ENCODE measurements at regions not wholly inside any gene's neighbourhood (a gene's known extent, or its start where the extent isn't known, plus 50 kb on each side); places are given as distances from the start of the nearest gene placed in this dataset.

GRCh38 chr3:24853685-24854490, 359.2 kb upstream of the THRB start:
- no peak for DNase-seq
- intact Hi-C loops (cut with DNase I) = no loop called here

- intact Hi-C loops (cut with DNase I) = no loop called here
- DNase-seq = no peak
Measured at GRCh38 chr3:24854748-24855147, 360.1 kb upstream of the THRB start.

- DNase-seq = no peak
- intact Hi-C loops (cut with DNase I) = no loop called here
Measured at GRCh38 chr3:24857945-24858344, 363.3 kb upstream of the THRB start.

- DNase-seq = no peak
- intact Hi-C loops (cut with DNase I) = no loop called here
Measured at GRCh38 chr3:24863215-24863614, 368.6 kb upstream of the THRB start.

GRCh38 chr3:24867783-24868182, 373.1 kb upstream of the THRB start:
- intact Hi-C loops (cut with DNase I) = no loop called here
- DNase-seq = no peak

- no peak for DNase-seq
- intact Hi-C loops (cut with DNase I) = no loop called here
Measured at GRCh38 chr3:24881239-24881638, 386.6 kb upstream of the THRB start.

- intact Hi-C loops (cut with DNase I) = no loop called here
Measured at GRCh38 chr3:24886501-24886900, 391.9 kb upstream of the THRB start.

GRCh38 chr3:24890012-24890411, 395.4 kb upstream of the THRB start:
- intact Hi-C loops (cut with DNase I) = no loop called here

More at GRCh38 chr3:24886501-24886900, 391.9 kb upstream of the THRB start:
- no peak for DNase-seq

GRCh38 chr3:24899373-24899772, 404.7 kb upstream of the THRB start:
- DNase-seq = no peak
- intact Hi-C loops (cut with DNase I) = no loop called here

More at GRCh38 chr3:24890012-24890411, 395.4 kb upstream of the THRB start:
- DNase-seq = no peak

GRCh38 chr3:24899901-24900603, 405.4 kb upstream of the THRB start:
- DNase-seq = no peak
- intact Hi-C loops (cut with DNase I) = no loop called here

- no peak for DNase-seq
- intact Hi-C loops (cut with DNase I) = no loop called here
Measured at GRCh38 chr3:24905266-24905665, 410.6 kb upstream of the THRB start.

- intact Hi-C loops (cut with DNase I) = no loop called here
- no peak for DNase-seq
Measured at GRCh38 chr3:24907106-24907505, 412.5 kb upstream of the THRB start.

GRCh38 chr3:24911076-24911475, 416.4 kb upstream of the THRB start:
- intact Hi-C loops (cut with DNase I) = no loop called here

GRCh38 chr3:24915639-24916038, 421.0 kb upstream of the THRB start:
- intact Hi-C loops (cut with DNase I) = no loop called here
- no peak for DNase-seq

More at GRCh38 chr3:24911076-24911475, 416.4 kb upstream of the THRB start:
- no peak for DNase-seq

- DNase-seq = no peak
- intact Hi-C loops (cut with DNase I) = no loop called here
Measured at GRCh38 chr3:24917908-24918307, 423.3 kb upstream of the THRB start.

- DNase-seq = no peak
- intact Hi-C loops (cut with DNase I) = no loop called here
Measured at GRCh38 chr3:24923570-24923969, 428.9 kb upstream of the THRB start.

- DNase-seq = no peak
- intact Hi-C loops (cut with DNase I) = no loop called here
Measured at GRCh38 chr3:24929521-24929920, 434.9 kb upstream of the THRB start.

- no peak for DNase-seq
- intact Hi-C loops (cut with DNase I) = no loop called here
Measured at GRCh38 chr3:24933401-24933800, 438.8 kb upstream of the THRB start.

- intact Hi-C loops (cut with DNase I) = no loop called here
- DNase-seq = no peak
Measured at GRCh38 chr3:24936574-24936973, 441.9 kb upstream of the THRB start.

GRCh38 chr3:24937228-24937627, 442.6 kb upstream of the THRB start:
- intact Hi-C loops (cut with DNase I) = no loop called here
- DNase-seq = no peak

- intact Hi-C loops (cut with DNase I) = no loop called here
- DNase-seq = no peak
Measured at GRCh38 chr3:24937780-24938179, 443.1 kb upstream of the THRB start.

Data from head of caudate nucleus (tissue), 42 donors.